BE2C (cell line): ENCODE measurements at regions not wholly inside any gene's neighbourhood (a gene's known extent, or its start where the extent isn't known, plus 50 kb on each side); places are given as distances from the start of the nearest gene placed in this dataset.
"Not testable (repeated sequence)": the region's sequence is repeated elsewhere in the genome, so short reads cannot be mapped to it uniquely, and the experiment has no call there.

Experiments used
- DNase-seq: peaks from one replicate; pipeline ENCODE4 v3.0.0-alpha.2; 2020
- H3K27me3 ChIP-seq: fragments of 250-450 bp; sonication (Bioruptor Pico); 2 replicates; pipeline ENCODE4 v1.5.1; 2020; ENCODE audit warnings: mild to moderate bottlenecking
- H3K36me3 ChIP-seq: fragments of 250-450 bp; sonication (Bioruptor Pico); 2 replicates; pipeline ENCODE4 v1.5.1; 2020; ENCODE audit warnings: mild to moderate bottlenecking
- H3K4me1 ChIP-seq: fragments of 250-450 bp; sonication (Bioruptor Pico); 2 replicates; pipeline ENCODE4 v1.5.1; 2020
- H3K4me3 ChIP-seq: 2 replicates; pipeline ENCODE4 v1.5.1; 2011; ENCODE audit warnings: low read depth, low read length
- H3K9me3 ChIP-seq: fragments of 250-450 bp; sonication (Bioruptor Pico); 2 replicates; pipeline ENCODE4 v1.5.1; 2020
- TF ChIP-seq, protein P1 (sequence below): IDR thresholded peaks from 2 replicates; pipeline ENCODE4 v1.5.1; 2012; ENCODE audit warnings: mild to moderate bottlenecking, low read depth, low read length

DNA sequence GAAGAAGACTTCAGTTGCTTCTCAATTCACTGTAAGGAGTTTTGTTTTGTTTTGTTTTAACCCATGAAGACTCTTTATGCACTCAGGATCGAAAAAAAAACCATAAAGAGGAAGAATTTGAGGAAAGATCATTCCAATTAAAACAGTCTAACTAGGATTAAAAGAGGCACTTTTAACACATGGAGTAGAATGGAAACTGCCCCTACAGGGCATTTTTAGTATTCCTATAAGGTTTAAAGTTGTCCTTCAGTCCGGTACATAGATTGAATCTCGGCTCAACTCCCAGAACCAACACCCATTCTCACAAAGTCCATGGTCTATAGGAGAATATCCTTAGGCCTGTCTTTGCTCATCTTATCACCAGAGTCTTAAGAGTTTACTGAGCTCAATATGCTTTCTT is 469.6 kb downstream of the DTWD2 start:
- H3K4me3 ChIP-seq = no peak overlapping the region
- no peak for DNase-seq
- TF ChIP-seq, protein P1, sequence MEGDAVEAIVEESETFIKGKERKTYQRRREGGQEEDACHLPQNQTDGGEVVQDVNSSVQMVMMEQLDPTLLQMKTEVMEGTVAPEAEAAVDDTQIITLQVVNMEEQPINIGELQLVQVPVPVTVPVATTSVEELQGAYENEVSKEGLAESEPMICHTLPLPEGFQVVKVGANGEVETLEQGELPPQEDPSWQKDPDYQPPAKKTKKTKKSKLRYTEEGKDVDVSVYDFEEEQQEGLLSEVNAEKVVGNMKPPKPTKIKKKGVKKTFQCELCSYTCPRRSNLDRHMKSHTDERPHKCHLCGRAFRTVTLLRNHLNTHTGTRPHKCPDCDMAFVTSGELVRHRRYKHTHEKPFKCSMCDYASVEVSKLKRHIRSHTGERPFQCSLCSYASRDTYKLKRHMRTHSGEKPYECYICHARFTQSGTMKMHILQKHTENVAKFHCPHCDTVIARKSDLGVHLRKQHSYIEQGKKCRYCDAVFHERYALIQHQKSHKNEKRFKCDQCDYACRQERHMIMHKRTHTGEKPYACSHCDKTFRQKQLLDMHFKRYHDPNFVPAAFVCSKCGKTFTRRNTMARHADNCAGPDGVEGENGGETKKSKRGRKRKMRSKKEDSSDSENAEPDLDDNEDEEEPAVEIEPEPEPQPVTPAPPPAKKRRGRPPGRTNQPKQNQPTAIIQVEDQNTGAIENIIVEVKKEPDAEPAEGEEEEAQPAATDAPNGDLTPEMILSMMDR = no peak
- H3K4me1 ChIP-seq = no peaks in the 10 kb centered on the region
- no peaks in the 10 kb centered on the region for H3K36me3 ChIP-seq
- H3K9me3 ChIP-seq = no peaks in the 10 kb centered on the region
- peaks cover 2% of the 10 kb centered on the region; the same call in 1 of the 2 replicates for H3K27me3 ChIP-seq

DNA sequence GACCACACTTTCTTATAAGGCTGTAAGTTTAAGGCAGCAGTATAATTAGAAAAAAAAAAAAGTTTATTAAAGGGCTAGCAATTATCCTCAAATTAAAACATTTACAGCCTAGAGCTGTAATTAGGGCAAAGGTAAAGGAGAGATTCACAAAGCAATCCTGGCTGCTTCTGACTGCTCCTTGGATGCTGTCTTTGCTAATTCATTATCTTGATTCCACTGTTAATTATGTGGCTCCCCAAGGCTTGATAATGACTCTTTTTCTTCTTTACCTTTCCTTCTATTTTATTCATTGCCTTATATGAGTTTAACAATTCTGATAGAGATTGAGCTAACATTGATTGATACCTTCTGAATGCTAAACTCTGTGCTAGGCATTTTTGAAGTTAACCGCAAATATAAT is 476.5 kb downstream of the DTWD2 start:
- TF ChIP-seq, protein P1 = no peak
- H3K4me3 ChIP-seq = no peak overlapping the region
- H3K9me3 ChIP-seq = no peaks in the 10 kb centered on the region
- no peaks in the 10 kb centered on the region for H3K4me1 ChIP-seq
- no peaks in the 10 kb centered on the region for H3K27me3 ChIP-seq
- DNase-seq = no peak
- no peaks in the 10 kb centered on the region for H3K36me3 ChIP-seq

DNA sequence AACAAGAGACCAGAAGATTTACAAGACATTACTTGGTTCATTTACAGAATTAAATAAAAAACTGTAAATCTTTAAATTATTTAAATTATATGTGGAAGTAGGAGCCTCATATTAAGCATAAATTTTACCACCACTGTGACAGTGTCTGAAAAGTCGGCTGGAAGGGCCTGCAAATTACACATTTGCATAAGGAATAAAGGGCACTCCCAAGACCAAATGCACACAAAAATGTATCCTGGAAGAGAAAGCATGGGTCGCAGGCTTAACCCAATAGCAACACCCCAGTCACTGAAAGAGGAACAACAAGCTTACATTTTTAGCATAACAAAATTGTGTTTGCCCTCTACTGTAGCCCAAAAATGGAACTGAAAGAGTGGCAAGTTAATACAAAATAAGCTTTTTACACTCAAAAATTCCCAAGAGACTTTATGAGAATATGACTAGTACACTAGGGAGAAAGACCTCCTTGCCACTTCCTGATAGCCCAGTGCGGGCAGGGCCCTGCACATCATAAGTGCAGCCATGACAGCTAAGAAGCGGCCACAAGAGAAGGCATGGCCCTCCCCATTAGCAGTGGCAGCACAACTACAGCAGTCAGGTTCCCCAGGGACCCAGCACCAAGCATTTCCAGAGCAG is 482.0 kb downstream of the DTWD2 start:
- Histone ChIP-seq H3K4me1 (no peaks in the 10 kb centered on the region), H3K9me3 (no peaks in the 10 kb centered on the region), H3K27me3 (no peaks in the 10 kb centered on the region), H3K4me3 (no peak overlapping the region), H3K36me3 (no peaks in the 10 kb centered on the region)
- no peak for DNase-seq
- TF ChIP-seq, protein P1 = no peak

DNA sequence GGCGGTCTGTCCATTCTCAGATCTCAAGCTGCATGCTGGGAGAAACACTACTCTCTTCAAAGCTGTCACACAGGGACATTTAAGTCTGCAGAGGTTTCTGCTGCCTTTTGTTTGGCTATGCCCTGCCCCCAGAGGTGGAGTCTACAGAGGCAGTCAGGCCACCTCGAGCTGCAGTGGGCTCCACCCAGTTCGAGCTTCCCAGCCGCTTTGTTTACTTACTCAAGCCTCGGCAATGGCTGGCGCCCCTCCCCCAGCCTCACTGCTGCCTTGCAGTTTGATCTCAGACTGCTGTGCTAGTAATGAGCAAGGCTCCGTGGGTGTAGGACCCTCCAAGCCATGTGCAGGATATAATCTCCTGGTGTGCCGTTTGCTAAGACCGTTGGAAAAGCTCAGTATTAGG is 486.1 kb downstream of the DTWD2 start:
- not testable (repeated sequence) for H3K4me1 ChIP-seq, H3K36me3 ChIP-seq, H3K9me3 ChIP-seq, H3K27me3 ChIP-seq, H3K4me3 ChIP-seq
- peak; percentile 5 for DNase-seq

- Histone ChIP-seq H3K4me1 (no peaks in the 10 kb centered on the region), H3K4me3 (no peak overlapping the region), H3K36me3 (no peaks in the 10 kb centered on the region), H3K27me3 (no peaks in the 10 kb centered on the region), H3K9me3 (no peaks in the 10 kb centered on the region)
- TF ChIP-seq, protein P1 = no peak
- no peak for DNase-seq
Measured at GRCh38 chr5:118491351-118491750, 497.0 kb downstream of the DTWD2 start.

GRCh38 chr5:118486647-118487225 is 501.6 kb downstream of the DTWD2 start:
- no peak overlapping the region for H3K4me3 ChIP-seq
- no peaks in the 10 kb centered on the region for H3K27me3 ChIP-seq
- TF ChIP-seq, protein P1 = no peak
- H3K4me1 ChIP-seq = no peaks in the 10 kb centered on the region
- DNase-seq = no peak
- no peaks in the 10 kb centered on the region for H3K9me3 ChIP-seq
- H3K36me3 ChIP-seq = no peaks in the 10 kb centered on the region
